Stimulated activated naive CD4-positive, alpha-beta T cell (primary cell): ENCODE measurements at regions not wholly inside any gene's neighbourhood (a gene's known extent, or its start where the extent isn't known, plus 50 kb on each side); places are given as distances from the start of the nearest gene placed in this dataset.

Experiments used
- DNase-seq, 6 experiments: peaks; one replicate each; lab custom pipeline; 2025; lab: John Stamatoyannopoulos, UW

DNA sequence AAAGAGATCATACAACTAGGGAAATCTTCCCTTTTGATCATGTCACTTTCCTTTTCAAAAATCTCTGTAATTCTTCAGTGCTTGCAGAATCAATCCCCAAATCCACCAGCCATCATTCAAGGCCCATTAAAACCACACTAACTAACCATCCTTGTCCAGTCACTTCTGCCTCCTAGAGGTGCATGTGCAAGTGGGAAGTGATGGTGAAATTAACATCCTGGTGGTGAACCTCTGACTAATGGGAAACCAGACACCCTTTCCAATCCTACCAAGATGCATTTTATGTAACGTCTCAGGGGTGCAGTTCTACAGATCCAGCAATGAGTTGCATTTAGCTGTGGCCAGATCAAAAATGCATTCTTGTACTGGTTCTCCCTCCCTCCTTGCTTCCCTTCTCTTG, 341.8 kb downstream of the RAPGEF2 start:
- no peak for DNase-seq

DNA sequence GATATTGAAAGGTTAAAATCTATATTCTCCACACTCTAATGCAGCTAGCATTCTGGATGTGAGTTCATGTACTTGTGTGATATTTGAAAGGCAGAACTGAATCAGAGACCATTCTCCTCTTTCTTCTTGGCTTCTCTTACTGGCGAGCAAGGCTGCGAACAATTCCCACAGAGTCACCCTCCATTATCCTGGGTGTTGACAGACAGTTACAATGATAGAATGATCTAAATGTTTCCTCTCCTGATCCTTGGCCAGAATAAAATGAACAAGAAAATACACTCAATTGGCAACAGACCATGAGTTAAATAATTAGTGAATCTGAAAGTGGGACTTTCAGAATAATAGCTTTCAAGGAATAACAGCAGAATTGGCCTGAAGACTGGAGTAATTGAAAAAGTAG, 342.8 kb downstream of the RAPGEF2 start:
- DNase-seq = no peak

DNA sequence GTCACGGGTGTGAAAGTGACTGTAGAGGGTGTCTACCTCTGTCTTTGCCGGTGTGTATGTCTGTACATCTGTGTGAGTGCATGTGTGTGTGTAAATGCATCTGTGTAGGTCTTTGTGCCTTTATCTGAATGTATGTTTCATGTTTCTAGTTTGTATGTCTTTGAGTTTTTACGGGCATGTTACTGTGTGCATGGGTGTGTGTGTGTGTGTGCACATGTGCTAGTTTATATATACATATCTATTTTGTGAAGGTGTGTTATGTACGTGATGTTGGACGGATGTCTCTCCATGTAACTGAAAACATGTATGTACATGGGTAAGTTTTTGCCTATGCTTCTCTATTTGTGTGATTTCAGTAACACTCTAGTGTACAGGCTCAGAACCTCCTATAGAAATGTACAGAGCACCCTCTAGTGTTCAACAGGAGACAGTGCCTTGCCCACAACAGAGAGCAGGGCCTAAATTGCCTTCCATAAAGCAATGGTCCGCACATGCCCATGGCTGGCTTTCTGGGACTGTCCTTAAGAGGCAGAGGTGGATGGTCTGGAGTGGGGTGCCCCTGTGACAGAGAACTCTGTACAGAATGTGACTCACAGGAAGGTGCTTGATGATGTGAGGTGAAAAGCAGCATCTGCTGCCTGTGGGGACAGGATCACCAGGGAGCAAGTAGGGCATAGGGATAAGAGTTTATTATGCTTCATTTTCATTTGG, 343.5 kb downstream of the RAPGEF2 start:
- no peak for DNase-seq

DNA sequence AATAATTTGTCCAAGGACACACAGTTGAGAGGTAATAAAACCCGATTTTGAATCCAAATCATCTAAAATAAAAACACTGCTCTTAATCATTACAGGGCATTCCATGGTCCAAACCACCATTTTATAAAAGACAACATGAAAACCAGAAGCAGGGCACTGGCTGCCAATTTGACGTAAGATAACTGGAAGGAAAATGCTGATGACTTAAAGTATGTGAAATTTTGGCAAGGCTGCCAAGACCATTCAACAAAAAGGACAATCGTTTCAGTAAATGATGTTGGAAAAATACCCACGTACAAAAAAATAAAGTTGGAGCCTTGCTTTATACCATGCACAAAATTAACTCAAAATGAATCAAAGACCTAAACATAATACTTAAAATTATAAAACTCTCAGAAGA, 344.4 kb downstream of the RAPGEF2 start:
- DNase-seq = no peak

DNA sequence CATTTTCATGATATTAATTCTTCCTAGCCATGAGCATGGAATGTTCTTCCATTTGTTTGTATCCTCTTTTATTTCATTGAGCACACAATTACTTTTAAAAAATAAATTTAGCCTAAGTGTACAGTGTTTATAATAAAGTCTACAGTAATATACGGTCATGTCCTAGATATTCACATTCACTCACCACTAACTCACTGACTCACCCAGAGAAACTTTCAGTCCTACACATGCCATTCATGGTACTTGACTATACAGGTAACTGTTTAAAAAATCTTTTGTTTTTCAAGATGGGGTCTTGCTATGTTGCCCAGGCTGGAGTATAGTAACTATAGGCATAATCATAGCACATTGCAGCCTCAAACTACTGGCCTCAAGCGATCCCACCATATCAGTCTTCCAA, 348.1 kb downstream of the RAPGEF2 start:
- no peak for DNase-seq

DNA sequence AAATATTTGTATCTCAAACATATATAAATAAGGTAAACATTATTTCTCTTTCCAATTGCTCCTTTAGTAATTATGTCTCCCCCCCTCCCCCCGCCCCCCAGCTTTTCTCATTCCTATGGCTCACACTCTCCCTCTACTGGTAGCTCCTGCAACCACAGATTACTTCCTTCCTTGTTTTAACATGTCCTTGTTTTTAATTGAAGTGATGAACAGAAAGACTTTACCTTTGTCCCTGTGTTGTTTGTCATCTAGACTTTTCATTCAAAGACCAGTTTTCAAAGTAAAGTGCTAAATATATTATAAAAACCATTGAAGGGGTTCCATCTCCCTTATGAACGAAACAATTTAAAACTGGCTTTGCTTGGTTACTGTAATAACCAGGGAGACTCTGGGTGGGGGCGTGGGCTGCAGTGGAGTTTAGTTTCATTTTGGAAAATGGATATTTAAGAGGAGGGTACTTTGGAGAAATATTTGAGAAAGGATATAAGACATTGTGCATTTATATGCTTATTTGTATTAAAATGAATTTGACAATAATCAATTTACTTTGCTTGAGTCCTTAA, 352.9 kb downstream of the RAPGEF2 start:
- no peak for DNase-seq

DNA sequence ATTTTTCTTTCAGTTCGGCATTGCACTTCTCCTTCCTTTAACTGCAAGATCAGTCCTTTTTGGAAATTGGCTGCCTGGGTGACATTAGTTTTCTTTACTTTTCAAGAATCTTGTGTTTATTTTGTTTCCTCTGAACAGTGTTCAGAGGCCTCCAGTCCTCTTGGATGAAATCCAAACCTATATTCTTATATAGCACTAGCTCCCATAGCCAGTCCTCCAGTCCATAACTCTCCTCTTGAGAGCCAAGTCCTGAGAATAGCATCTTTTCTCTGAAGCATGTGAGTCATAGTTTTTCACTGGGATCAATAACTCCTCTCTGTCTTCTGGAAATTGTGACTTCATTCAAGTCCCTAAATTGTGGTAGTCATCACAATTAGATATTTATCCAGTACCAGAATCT, 357.5 kb downstream of the RAPGEF2 start:
- DNase-seq = no peak

DNA sequence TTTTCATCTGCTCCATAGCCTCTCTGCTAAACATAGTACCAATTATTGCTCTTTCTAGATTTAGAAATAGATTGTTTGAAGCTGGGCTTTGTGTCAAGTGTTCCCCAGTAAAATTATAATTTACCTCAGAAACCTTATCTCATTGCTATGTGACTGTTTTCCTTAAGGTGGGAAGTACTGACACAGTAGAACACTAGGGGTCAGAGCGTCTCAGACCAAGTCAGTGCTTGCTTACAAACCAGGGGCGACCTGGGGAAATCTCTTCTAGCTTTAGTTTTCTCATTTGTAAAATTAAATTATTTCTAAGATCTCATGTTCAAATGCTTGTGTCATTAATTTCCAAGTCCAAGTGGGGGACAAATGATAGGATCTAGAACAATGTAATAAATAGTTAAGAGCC, 360.4 kb downstream of the RAPGEF2 start:
- no peak for DNase-seq

DNA sequence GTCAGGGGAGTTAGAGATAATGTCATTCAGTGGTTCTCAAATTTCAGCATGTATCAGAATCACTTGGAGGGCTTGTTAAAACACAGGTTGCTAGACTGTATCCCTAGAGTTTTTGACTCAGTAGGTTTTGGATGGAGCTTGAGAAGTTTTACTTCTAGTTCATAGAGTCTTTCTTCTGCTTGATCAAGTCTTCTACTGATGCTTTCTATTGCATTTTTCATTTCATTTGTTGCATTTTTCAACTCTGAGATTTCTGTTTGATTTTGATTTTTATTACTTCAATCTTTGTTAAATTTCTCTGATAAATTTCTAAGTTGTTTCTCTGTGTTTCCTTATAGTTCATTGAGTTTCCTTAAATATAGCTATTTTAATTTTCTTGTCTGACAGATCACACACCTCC, 361.4 kb downstream of the RAPGEF2 start:
- DNase-seq = no peak

DNA sequence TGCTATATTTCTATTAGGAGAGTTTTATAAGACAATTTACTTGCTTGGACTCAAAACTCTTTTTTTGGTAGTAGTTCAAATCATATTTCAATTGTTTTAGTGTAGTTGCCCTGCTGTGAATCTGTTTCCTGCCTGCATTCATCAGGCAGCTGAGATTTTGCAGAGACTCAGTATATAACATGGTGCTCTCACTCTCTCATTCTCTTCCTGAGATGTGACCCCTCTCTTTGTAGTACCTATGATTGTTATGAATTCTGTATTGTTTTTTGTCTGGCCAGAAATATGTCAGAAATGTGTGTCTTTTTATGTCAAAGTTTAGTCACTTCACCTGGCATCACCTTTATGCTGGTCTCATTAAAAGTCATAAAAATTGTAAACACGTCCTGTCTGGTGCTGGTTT, 374.0 kb downstream of the RAPGEF2 start:
- no peak for DNase-seq

DNA sequence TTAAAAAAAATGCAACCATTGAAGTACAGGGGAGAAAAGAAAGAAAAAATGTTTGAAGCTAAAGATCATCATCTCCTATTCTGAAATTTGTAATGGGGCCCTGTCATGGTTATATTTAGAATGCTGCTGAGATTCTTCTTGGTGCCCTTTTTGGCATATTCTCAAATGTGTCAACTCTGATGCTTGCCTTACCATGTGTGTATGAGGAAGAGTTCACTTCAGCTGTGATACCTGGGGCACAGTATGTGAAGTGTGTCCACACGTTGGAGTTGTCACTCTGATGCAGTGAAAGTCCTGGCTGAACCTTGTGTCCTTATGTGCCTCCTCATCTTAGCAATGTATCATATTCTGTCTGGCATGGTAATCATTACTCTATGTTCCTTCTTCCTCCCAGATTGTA, 377.9 kb downstream of the RAPGEF2 start:
- DNase-seq = no peak

DNA sequence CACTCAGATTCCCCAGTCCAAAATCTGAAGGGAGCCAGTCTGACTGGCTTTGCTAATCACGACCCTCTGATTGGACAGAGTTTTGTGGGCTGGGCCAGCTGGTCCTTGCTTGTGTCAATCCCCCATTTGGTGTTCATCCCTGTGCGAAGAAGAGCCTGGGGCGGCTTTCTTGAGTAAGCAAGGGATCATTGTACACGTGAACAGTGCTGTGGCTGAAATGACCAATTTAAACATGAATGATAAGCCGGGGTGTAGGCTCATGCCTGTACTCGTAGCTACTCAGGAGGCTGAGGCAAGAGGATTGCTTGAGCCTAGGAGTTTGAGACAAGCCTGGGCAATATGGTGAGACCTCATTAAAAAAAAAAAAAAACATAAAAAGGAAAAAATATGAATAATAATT, 379.1 kb downstream of the RAPGEF2 start:
- no peak for DNase-seq

DNA sequence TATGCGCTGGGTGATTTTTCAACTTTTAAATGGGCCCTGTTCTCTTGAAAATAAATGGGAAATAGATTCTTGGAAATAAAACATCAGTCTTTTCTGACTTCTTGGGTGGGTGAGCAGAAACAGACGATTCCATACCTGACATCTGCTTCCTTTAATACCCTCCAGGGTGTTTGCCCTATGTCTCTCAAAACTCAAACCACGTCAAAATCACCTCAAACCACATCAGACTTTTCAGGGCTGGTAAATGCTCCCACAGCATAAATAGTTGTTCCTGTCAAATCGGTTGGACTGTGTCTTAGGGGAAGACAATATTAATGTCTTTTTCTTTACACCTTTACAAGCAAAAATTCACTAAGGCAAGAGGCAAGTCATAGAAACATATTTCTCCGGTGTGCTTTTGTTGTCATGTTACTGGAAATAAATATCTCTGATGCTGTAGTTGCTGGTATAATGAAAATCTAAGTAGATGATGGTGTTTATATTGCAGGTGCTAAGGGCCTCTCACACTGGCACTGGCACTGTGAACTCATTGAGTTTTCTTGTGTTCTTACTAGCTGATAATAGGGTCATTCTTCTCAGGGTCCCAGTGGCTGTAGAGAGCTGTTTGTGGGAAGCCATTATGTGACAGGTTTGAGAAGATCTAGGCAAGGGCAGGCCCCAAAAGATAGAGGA, 380.4 kb downstream of the RAPGEF2 start:
- DNase-seq = no peak

DNA sequence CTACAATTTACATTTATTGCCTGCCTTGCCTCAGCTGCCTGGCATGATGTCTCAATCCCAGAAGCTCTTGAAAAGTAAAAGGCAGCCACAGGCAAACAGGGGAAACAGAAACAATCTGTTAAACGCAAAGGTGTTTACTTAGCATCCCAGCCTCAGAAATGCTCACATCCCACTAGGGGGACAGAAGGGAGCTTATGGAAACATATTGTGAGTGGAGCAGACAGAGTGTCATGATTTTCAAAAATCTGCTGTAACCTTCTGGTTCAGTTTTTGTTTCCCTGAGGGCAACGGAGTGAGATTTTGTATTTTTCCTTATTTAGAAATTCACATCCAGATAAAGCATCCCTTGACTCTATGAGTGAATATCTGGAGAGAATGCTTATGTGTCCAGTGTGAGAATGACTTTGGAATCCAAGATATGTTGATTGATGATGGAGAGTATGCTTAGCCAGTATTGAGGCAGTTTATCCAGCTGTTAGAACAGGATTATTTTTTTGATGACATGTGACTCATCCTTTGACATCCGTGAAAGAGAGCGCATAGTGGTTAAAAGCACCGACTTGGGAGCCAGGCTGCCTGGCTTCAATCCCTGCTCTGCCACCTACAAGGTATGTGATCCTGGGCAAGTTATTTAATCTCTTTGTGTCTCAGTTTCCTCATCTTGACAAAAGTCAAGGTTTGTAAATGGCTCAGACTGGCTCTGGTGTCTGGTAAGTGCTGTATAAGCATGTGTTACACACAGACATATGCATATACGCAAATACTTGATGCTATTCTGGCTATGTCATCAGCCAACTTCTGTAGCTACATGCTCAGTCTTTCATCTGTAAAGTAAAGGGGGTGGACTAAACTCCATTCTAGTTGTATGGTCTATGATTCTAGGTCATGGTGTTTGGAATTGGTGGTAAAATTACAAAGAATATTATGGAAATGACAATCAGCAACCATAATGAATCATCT, 381.2 kb downstream of the RAPGEF2 start:
- no peak for DNase-seq

DNA sequence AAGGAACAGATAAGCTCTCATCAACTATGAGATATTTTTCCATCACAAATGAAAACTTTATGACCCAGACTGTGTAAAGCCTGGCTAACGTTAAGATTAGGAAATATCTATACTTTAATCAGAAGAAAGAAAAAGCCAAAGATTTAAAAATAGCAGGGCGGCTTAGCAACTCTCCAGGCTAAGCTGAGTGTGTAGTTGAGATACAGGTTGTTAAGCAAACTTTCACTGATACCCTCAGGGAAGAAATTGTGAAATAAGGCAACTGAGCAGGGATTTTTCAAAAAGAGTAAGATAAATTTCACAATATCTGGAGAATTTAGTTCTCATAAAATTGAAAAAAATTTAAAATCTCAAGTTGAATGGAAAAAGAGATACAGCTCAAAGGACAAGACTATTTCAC, 382.0 kb downstream of the RAPGEF2 start:
- no peak for DNase-seq

DNA sequence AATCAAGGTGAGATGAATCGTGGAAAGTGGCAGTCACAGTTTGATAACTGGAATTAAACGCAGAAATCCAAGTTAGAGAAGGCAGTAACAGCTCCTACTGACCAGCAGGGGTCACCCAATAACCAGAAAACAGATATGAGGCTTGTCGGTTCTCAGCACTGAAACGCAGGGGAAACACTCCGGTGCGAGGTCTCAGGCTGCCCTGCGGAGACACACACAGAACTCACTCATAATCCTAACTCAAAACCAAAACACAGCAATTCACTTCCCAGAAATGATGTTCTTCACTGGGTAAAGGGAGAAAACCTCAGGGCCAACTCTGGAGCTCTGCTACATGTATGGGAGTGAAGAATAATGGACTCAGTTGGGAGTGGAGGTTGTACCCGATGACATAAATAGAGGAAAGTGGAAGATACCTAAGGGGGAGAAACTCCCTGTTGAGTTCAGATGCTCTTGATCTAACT, 384.4 kb downstream of the RAPGEF2 start:
- DNase-seq = peak in 2 of 6 experiments; percentile 8 to 14

DNA sequence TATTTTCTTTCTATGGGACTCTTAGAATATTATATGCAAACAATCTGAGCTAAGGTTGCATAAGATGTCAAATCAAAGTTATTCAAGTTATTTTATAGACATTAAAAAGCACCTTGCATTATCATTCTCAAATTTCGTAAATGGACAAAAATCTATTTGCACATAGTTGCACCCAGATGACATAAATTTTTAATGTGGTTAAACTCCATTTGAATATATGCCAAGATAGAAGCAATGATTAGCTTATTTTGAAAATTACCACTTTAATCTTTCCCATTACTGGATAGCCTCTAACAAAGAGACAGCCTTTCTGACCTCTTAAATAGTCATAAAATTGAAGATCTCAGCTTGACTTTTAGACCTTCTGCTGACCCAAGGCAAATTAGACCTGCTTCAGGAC, 386.8 kb downstream of the RAPGEF2 start:
- DNase-seq = no peak

DNA sequence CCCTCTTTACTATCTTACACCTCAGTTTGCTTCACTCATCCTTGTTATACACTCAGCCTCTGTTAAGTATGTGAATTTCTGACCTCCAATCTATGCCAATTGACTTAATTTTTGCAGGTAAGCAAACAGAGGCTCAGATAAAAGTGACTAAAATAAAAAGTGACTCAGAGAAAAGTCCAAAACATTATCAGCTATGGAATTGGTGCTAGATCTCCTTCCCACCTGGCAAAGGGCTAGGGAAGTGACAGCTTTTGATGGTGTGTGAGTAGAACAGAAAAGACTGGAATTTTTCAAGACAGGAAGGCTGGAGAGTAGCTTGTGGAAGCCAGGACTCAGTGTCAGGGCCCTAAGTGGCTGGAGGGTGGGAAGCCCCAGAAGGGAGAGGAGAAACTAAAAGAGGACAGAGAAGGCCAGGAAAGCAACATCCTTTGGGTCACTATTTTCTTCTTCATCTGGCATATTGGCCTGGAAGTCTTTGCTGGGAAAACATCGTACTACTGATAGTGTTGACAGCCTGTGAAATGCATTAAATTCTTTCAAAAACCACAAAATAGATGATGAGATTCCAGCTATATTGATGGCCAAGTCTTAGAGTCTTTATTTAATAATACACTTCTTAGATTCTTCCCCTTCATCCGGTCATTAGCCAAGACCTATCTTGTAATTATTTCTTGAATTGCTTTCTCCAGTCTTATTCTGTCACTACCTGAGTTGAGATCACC, 392.8 kb downstream of the RAPGEF2 start:
- DNase-seq = no peak

DNA sequence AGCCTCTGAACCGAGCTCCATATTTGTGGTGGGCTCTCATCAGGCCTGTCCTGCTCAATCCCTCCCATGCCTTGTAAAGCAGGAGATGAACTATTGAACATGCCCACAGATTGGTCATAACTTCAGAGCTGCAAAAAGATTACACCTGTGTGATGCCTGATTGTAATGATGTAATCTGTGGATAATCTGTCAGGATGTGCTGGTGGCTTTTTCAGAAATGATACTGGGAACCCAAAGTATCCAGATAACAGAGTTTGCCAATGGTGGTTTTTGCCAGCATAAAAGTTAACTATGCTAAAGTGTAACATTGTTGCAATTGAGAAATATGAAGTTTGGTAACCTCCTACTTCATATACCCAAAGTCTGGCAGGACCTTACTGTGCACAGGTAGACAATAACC, 393.4 kb downstream of the RAPGEF2 start:
- no peak for DNase-seq

DNA sequence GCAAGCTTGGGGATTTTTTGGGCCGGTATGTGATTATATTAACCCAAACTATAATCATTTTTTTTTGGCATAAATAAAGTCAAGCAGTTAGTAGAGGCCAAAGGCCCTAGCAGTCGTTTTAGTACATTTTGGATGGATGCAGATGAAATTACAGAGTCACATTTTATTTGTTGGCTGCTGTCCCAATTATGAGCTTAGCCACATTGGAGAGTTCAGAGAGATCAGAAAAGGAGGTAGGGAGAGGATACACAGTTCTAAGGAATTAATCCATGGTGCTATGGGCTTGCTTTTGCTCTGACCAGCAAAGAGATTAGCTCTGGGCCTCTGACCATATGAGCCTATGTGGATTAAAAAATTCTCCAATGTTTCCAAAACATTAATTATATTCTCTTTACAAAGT, 395.1 kb downstream of the RAPGEF2 start:
- DNase-seq = no peak

DNA sequence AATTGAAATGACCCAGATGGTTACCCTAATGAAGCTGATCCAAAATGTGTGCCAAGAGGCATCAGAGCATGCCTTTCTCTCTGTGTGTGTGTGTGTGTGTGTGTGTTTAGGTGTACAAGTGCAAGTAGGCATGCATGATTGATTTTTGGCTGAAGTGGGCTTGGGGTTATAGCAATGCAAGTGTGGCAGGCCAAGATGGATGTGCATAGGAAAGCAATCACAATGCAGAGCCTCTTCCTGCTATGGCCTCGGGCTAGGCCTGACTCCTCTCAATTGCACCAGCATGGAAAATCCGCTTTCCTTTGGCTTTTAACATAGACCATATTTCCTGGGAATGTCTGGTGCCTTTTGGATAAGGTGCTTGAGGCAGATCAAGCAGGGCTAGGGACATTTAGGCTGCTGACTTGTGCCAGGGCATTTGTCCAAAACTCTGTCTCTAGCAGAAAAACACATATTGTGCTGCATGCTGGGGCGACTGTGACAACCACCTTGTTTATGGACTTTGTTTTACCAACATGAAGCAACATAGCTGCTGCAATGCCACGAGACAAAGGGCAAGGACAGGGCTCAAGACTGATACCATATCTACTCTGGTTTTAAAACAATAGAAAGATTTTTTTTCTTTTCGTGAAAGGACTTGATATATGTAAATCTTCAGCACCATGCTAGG, 395.7 kb downstream of the RAPGEF2 start:
- no peak for DNase-seq
